AG09319 (cell line): ENCODE measurements at regions not wholly inside any gene's neighbourhood (a gene's known extent, or its start where the extent isn't known, plus 50 kb on each side); places are given as distances from the start of the nearest gene placed in this dataset.
A peak's percentile ranks its signal among the peaks of the same experiment; 100 is the strongest.

Experiments used
- DNase-seq: peaks from one replicate; pipeline ENCODE4 v3.0.0-alpha.2; 2010; ENCODE audit warnings: low read depth; ENCODE audit errors: extremely low read depth
- CTCF ChIP-seq: IDR thresholded peaks from 2 replicates; pipeline ENCODE4 v1.5.1; 2011; ENCODE audit warnings: low read depth, mild to moderate bottlenecking, inconsistent platforms, low read length, moderate library complexity

DNA sequence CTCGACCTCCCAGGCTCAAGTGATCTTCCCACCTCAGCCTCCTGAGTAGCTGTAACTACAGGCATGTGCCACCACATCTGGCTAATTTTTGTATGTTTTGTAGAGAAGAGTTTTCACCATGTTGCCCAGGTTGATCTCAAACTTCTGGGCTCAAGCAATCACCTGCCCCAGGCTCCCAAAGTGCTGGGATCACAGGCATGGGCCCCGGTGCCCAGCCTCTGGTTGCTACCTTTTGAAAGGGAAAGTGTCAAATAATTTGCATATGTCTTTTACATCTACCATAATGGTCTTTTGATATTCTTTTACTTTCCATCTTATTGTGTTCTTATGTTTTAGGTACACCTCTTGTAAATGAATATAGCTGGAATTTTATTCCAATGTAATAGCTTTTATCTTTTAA is 263.1 kb upstream of the FN1 start:
- DNase-seq: no peak
- TF ChIP-seq CTCF: no peak

- TF ChIP-seq CTCF: no peak
- peak; percentile 96 for DNase-seq
These were observed 262.7 kb upstream of the FN1 start for GRCh38 chr2:215698566-215698965.

GRCh38 chr2:215697496-215697895 is 261.6 kb upstream of the FN1 start:
- TF ChIP-seq CTCF: no peak
- no peak for DNase-seq

DNA sequence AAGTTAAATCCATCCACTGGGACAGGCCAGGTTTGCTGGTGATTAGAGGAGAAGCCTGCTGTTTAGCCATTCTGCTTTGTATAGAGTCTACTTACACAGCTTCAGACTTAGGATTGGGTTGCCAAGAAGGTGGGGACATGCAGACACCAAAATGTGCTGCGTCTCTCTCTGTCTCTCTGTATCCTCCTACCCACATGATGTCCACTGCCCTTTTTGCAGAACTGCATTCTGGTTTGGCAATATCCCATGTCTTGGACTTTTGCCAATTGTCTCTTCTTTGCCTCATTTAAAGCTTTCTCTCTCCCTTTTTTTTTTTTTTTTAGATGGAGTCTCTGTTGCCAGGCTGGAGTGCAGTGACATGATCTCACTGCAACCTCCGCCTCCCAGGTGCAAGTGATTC is 261.1 kb upstream of the FN1 start:
- DNase-seq: no peak
- no peak for TF ChIP-seq CTCF

DNA sequence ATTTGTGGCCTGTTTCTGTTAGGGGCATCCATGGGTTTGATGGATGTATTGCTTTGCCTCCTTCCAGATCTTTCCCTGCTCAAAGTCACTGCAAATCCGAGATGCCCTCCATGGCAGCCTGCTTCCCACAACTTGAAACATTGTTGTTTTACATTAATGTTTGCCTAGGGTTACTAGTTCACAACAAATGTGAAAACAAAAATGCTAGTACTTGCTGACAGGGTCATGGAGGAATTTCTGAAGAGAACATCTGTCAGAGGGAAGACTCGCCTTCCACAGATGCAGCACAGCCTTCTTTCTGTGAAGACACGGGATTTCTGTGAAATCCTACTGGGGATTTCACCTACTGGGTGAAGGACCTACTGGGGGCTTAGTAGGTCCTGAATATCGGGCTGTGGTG is 260.0 kb upstream of the FN1 start:
- DNase-seq: no peak
- no peak for TF ChIP-seq CTCF

DNA sequence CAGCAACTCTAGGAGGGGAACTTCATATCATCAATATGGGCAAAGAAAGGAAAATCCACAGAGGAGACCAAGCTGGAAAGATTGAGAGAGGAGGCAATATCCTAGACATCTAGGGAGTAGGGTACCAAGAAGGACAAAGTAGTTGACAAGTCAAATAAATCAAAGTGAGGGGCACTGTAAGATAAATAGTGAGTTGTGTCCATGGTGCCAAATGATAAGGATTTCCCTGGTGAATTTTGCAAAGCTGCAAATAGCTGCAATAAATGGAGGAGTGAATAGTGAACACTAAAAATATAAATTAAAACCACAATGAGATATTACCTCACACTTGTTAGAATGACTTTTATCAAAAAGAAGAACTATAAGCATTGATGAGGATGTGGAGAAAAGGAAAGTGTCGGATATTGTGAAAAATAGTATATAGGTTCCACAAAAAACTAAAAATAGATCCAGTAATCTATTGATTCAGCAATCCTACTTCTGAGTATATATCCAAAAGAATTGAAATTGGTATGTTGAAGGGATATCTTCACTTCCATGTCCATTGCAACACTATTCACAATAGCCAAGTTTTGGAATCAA is 258.2 kb upstream of the FN1 start:
- DNase-seq: no peak
- no peak for TF ChIP-seq CTCF

DNA sequence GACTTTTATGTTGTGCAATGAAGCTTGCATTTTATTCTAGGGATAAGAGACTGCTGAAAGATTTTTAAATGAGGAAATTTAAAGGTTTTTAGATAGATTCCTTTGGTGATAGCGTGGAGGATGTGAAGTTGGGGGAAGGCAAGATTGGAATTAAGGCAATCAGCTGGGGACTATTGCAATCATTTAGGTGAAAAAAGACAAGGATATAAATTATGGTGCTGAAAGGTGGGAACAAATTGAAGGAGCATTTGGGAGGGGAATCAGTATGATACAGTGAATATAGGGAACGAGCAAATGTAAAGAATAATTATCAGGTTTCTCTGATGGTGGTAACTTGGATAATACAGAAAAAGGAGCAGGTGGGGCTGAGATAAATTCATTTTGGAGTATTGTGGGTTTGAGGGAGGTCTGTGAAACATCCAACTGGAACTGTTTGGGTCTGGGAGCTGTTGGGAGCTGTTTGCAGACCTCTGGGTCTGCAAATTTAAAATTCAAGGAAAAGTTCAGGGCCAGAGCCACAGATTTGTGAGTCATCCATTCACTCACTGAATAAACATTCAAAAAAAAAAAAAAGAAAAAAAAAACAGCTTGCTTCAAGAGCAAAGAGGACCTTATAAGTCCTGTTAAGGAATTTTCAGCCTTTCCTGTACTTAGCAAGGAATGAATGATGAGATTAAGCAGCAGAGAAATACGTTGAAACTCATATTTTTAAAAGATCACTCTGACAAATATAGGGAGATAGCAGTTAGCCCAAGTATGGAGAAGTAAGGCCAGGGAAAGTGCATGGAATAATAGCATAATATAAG is 257.5 kb upstream of the FN1 start:
- DNase-seq: no peak
- TF ChIP-seq CTCF: no peak
